GM19240 (cell line): ENCODE measurements at regions not wholly inside any gene's neighbourhood (a gene's known extent, or its start where the extent isn't known, plus 50 kb on each side); places are given as distances from the start of the nearest gene placed in this dataset.
"Not testable (repeated sequence)": the region's sequence is repeated elsewhere in the genome, so short reads cannot be mapped to it uniquely, and the experiment has no call there.

Experiments
- DNase-seq: peaks from one replicate; pipeline ENCODE4 v3.0.0; 2011; ENCODE audit warnings: low spot score; ENCODE audit not compliant: insufficient read length

DNA sequence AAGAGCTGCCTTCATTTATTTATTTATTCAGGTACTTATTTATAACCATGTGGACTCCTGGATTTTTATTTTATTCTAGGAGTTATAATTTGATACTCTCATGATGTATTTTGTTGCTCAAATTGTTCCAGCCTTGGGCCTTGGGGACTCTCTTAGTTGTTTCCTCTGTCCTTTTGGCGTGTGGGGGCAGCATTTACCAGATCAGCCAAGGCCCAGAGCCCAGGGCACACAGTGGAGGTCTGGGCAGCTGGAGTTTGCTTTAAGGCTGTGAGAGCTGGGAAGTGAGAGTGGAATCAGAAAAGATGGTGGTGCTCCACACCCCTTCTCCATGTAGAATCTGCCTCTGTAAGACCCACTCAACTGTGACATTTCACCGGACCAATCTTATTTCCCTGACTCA is 398.9 kb downstream of the RPS24 start:
- DNase-seq, result no peak

DNA sequence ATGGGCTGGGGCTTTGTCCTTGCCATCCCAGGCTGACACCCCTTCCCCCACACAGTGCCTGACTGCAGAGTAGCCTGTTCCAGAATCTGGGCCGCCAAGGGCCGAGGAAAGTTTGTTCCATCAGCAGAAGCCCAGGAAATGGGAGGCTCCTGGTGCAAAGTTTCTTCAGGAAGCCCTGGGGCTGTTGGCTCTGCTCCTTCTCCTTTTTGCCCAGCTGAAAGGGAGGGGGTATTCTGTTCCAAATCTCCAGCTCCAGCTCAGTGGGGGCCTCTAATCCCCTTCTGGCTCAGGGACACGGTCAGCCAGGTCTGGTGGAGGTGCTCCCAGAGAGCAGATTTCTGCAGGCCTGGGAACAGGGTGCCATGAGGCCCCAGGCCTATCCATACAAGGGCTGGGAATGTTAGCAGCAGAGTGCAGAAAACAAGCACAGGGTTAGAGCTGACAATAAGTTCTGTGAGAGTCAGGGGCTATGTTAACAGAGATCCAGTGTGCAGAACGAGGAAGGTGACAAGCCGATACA is 399.5 kb downstream of the RPS24 start:
- DNase-seq, result no peak

DNA sequence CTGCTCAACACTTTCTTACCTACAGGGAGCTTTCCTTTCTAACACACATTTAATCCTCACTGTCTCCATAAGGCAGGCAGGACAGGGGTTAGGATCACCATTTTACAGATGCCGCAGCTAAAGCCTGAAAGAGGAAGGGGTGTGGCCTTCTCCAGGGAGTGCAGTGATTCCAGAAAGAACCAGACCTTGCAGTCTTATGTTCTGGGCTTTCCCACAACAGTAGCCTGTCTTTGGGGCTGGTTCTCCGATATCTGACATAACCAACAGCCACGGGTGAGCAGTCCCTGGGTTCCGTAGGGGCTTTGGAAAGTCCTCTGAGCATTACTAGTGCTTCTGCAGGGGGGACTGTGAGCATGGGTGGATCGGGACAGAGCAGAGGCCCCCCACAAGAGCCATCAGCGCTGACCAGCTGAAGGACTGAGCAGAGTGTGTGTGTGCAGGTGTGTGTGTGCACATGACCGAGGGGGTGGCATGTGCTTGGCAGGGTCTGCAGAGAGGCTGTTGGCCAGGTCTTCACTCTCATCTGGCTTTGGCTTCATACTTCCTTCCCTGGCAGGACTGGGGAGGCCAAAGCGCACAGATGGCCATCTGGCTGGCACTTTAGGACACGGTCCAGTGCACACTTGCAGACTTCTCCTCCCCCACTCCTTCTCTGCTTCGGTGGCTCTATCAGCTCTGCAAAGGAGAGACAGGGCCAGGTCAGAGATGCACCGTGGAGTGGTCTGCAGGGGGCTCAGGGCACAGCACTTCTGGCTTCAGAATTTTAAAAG is 400.3 kb downstream of the RPS24 start:
- no peak for DNase-seq

DNA sequence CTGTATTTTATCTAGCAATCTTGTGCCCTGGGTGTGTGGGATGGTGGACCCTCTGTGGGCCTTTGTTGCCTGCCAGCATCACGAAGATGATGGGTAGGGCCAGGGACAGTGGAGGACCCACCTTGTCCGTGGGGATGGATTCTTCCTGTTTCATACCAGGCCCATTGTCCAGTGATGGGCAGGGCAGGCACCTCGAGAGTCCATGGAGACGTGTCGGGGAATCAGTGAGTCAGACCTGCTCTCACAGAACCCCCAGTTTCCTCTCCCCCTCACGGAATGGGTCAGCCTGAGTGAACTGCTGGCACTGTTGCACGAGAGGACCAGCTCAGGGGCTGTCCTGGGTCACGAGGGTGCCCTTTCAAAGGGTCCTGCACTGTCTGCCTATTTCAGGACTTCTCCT is 401.2 kb downstream of the RPS24 start:
- no peak for DNase-seq

DNA sequence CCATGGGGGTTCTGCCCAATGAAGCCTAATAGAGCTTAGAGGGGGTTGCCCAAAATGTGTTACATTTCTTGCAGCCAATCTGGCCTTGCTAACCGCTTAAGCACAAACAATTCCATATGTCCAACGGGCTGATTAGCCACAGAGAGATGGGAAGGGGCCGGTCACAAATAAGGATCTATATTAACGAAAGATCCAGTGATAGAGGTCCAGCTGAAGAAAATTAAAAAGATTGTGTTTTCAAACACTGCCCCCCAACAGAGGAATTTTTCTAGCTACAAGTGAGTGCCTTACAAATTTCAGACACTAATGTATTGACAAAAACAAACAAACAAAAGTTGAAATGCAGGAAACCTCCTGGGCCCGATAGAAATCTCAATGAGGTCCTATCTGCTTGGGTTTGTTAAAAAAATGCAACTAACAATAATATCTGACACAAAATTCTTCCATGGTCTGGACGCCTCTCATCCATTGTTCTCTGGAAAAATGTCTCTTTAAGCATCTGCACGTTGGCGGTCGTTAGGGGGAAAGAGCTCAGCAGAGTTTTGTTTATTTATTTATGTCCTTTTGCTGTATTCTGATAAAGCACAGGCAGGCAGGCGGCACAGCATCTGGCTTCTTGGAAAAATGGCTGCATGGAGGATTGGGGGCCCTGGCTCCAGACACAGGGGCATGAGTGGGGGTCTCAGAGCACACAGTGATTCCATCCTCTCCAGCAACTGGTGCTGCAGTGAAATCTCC is 402.0 kb downstream of the RPS24 start:
- no peak for DNase-seq

DNA sequence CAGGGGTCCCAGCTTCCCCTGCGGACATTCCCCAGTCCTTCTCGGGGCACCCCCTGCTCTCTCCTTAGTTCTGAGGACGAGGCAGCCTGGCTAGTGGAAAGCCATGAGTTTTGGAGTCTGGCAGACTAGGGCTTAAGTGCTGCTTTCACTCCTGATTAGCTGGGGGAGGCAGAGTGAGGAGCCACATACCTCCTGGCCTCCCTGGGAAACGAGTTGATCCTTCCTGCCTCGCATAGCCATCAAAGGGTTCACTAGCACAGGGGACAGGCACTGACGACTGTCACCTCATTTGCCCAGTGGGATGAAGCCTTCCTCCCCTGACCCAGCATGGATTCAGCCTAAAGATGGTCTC is 402.5 kb downstream of the RPS24 start:
- DNase-seq, result no peak

DNA sequence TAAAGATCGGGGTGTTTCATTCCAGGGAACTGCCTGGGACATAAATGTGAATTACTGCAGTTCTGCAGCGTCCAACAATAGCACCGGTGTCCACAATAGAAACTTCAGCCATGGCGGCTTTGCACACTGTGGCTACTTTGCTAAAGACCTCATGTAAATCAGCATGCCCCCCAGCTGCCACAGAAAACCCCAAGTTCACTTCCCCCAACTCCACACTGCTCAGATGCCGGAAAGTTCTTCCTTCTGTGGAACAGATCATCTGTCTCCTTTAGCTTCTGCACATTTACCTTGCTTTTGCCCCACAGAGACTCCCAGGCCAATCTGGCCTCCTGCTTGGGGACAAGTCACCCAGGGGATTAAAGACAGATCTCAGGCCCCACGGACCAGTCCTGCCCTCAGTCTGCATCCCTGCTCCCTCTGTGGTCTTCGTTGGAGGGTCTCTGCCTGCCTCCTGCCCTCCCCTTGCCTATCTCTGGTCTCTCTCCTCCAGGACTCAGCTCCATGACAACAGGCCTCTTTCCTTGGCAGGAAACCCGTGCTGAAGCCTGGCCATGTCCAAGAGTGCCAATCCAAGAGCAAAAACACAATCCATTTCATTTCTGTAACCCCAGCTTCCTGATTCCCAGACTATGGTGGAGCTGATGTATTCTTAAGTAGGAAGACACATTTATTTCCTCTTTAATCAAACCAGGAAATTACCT is 403.2 kb downstream of the RPS24 start:
- DNase-seq, result no peak

DNA sequence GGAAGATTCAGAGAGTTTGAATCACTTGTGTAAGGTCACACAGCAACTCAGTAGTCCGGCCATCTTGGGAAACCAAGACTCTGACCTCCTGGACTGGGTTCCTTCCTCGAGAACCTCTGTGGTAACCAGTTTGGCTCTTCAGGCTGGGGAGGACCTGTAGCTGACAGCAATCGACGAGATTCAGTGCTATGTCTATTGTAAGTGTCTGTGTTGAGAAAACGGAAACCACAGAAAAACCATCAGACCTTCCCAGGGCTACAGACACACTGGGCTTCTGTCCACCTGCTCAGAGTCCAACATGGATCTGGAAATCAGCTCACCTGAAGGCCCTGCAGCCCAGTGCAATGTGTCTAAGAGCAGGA is 403.7 kb downstream of the RPS24 start:
- DNase-seq, result no peak

DNA sequence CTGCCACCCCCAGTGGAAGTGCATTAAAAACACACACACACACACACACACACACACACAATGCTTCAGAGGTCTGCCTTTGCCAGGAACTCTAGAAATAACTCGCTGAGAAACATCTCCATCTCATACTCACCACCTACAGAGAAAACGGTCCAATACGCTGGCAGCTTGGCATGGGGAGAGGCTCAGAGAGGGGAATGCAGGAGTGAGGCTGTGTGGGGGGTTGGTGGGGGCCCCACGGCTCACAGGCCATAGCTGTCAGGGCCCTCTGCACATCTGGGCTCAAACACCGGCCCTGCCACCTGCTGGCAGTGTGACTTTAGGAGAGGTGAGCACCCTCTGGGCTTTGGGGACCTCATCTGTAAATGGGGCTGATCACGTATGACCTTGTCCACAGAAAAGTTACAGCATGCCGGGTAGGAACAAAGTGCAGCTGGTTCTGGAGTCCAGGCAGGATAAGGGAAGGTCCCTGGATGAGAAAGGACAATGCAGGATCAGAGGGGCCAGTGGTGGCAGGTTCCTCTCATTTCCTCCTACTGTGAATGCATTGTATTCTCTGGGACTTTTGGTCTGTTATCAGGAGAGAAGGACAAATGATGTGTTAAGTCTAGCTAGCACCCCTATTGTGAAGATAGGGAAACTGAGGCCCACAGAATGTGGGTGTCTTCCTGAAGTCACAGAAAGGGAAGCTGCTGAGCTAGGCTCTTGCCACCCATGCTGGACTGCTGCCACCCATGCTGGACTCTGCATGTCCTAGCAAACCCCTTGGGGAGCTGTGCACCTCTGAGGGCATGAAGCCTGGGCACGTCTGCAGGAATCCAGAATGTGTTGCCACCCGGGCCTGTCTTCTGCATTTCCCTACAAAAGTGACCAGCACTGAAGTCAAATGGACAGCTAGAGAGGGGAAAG is 404.6 kb downstream of the RPS24 start:
- DNase-seq, result no peak

DNA sequence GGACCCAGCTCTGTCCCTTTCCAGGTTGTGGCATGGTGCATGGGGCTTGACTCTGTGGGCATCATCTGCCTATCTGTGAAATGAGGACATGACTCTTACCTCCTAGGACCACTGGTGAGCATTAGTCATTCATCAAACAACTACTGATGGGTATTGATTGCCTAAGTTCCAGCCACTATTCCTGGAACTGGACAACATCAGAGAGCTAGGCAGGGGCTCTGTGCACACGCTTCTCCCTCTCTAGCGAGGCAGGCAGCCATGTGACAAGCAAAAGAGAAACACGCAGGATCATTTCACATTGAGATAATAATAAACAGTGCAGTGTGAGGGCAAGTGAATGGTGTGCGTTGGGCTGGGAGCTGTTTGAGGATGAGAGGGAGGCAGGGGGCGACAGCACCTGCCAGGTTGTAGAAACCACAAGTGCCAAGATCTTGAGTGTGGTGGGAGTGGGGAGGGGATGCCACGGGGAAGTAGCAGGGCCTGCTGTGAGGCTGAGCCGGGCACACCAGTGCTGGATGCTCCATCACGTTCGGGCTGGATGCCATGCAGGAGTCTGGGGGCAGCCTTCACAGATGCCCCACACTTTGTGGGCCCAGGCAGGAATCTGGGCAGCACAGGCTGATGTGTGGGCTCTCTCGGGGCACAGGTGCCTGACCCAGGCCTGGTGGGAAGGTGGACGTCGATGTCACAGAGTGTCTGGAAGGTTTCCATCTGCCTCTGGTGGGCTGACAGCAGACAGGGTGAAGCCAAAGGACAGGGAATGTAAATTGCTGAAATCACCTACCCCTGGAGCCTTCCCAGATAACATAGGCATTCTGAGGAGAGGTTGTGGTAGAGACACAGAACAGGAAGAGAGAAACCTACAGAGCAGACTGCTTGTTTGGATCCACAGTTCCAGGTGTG is 405.5 kb downstream of the RPS24 start:
- no peak for DNase-seq

DNA sequence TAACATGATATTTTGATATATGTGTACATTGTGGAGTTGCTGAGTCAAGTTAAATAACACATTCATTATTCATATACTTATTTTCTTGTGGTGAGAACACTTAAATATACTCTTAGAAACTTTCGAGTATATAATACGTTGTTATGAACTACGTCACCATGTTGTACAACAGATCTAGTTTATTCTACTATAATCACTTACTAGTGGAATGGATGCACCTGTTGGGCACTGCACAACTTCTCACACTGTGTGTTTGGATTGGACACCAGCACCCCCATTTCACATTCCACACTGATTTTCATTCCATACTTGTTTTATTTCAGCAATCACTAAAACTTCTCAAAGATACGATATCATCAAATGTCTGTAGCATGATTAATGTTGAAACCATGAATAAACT is 407.3 kb downstream of the RPS24 start:
- no peak for DNase-seq

DNA sequence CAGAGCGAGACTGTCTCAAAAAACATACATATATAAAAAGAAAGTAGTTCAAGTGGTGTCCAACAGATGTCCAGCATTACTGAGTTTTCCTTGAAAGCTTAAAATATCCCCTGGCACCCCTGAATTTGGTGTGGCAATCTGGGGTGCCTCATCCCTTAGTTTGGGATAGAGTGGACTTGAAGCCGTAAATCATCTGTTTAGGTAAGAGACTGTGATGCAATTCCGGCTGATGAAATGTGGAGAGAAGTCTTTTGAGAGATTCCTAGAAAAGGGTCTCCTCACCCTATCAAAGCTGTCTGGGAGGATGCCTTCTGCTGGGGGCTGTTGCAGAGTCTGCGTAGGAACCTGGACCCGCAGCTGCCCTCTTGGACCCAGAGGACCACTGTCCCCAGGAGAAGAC is 408.0 kb downstream of the RPS24 start:
- DNase-seq, result no peak

DNA sequence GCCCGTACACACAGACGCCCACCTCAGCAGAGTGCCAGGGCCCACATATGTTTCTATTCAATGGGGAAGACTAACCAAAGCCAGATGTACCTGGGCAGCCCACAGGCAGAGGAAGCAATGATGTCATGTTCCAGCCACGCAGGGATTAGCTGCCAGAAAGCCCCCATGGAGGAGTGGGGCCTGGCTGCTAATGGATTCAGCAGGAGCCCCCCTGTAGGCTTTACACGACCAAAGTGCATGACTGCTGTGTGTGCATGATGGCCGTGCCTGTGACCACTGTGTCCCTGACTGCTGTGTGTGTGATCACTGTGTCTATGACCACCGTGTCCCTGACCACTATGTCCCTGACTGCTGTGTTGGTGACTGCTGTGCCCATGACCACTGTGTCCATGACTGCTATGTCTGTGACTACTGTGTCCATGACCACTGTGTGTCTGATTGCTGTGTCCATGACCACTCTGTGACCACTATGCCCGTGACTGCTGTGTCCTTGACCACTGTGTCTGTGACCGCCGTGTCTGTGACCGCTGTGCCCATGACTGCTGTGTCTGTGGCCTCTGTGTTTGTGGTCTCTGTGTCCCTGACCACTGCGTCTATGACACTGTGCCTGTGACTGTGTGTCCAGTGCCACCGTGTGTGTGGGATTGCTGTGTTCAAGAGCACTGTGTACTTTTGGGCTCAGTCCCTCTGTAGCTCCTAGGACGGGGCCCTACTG is 409.3 kb downstream of the RPS24 start:
- no peak for DNase-seq

DNA sequence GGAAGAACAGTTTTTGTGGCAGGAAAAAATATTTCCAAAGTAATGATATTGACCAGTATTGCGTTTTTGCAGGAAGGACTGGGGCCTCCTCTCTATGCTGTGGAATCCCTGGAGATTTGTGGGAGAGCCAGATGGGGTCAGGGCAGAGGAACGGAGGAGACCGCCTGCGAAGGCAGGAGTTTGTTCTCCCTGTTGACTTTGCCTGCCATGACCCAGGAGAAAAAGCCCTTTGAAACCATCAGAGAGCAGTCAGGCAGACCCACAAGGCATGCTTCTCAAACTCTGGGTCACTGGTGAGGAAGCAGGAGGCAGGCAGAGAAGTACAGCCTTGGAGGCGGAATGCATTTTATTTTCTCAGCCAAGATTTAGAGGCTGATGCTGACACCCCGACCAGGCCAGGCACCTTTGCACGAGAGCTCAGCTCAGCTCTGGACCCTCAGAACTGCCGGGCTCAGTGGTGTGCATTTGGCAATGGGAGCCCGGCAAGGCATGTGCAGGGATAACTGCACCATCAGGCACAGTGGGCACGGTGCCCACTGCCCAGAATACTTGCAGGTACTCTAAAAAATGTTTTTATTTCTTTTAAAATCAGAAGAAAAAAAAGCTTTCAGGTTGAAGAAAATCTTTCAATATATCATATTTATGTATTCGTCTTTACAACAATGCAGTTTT is 410.4 kb downstream of the RPS24 start:
- DNase-seq, result no peak

DNA sequence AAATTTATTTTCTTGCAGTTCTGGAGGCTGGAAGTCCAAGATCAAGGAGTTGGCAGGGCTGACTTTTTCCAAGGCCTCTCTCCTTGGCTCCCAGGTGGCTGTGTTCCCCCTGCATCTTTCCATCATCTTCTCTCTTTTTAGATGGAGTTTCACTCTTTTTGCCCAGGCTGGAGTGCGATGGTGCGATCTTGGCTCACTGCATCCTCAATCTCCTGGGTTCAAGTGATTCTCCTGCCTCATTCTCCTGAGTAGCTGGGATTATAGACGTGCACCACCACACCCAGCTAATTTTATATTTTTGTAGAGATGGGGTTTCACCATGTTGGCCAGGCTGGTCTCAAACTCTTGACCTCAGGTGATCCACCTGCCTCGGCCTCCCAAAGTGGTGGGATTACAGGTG is 411.1 kb downstream of the RPS24 start:
- DNase-seq, result not testable (repeated sequence)

DNA sequence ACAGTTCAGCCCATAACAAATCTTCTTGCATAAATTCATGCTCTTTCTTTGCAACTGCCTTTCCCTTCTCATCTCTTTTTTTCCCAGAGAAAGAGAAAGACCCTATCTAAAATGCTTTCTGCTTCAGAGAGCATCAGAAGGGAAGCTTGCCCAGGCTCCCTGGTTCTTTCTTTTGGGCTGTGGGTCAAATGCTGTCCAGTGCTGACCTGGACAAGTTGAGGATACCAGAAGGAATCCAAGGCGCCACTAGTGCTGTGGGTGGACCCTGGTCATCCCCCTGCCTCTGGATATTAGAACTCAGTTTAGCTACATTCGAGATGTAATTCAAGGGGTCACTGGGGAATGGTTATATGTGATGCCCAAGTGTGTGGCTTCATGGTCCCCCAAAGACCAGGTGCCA is 411.6 kb downstream of the RPS24 start:
- DNase-seq, result no peak

DNA sequence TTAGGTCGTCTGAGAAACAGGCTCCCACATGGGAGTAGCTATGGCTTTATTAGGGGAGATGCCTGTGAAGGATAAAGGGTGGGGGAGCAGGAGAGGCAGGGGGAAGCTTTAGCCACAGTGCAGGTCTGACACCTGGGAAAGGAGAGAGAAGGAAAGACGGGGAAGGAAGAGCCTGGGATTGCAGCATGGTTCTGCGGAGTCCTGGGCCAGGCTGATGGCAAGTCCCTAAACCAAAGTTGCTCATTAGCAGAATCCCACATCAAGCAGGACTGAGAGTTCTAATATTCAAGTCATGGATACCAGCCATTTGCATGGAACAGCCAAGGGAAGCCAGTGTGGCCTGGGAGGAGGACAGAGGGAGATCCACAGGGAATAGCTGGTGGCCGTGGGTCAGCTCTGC is 414.8 kb downstream of the RPS24 start:
- no peak for DNase-seq

DNA sequence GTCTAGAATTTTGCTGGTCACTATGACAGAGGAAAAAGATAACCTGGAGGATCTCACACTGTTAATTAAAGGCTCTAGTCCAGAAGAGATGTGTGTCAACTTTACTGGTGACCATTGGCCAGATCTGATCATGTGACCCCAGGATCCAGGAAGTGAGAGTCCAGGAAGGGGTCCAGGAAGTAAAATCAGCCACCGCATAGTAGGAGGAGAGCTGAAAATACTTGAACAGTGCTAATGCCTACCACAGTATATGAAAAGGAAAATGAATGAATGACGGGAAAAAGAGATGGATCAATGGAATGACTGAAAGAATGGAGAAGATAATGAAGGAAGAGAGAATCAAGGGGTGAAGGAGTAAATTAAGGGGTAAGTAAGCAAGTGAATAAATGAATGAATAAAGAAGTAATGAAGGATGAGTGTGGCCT is 415.3 kb downstream of the RPS24 start:
- DNase-seq, result no peak

DNA sequence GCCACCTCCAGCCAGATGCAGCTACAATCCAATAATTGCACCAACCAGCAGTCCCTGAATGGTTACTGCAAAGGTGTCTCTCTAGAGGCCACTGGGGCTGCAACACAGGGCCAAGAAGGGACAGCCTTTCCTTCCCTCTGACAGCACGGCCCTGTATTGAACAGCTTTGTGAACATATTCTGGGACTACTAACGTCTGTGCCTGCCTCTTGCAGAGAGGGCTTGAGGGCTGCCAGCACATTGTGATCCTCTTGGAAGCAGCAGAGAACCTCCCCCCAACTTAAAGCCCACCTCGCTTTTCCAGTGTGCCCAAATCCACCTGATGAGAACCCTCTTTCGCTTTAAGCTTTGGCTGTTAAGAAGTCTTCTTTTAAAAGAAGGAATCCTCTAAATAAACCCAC is 415.9 kb downstream of the RPS24 start:
- no peak for DNase-seq
